ES-I3 (cell line): ENCODE measurements at regions not wholly inside any gene's neighbourhood (a gene's known extent, or its start where the extent isn't known, plus 50 kb on each side); places are given as distances from the start of the nearest gene placed in this dataset.
"Not testable (repeated sequence)": the region's sequence is repeated elsewhere in the genome, so short reads cannot be mapped to it uniquely, and the experiment has no call there.

Source experiments
- H3K36me3 ChIP-seq: 2 replicates; pipeline ENCODE4 v1.6.1; 2013; ENCODE audit warnings: mild to moderate bottlenecking, low read length, control low read depth, moderate library complexity; ENCODE audit not compliant: insufficient read depth
- H3K4me1 ChIP-seq: 2 replicates; pipeline ENCODE4 v1.6.1; 2013; ENCODE audit warnings: mild to moderate bottlenecking, control low read depth, low read length; ENCODE audit not compliant: insufficient read depth
- H3K9ac ChIP-seq: 2 replicates; pipeline ENCODE4 v1.6.1; 2013; ENCODE audit warnings: low read depth, mild to moderate bottlenecking, low read length, moderate library complexity
- H3K9me3 ChIP-seq: 2 replicates; pipeline ENCODE4 v1.6.1; 2013; ENCODE audit warnings: mild to moderate bottlenecking, low read length, moderate library complexity; ENCODE audit not compliant: control insufficient read depth, insufficient read depth

DNA sequence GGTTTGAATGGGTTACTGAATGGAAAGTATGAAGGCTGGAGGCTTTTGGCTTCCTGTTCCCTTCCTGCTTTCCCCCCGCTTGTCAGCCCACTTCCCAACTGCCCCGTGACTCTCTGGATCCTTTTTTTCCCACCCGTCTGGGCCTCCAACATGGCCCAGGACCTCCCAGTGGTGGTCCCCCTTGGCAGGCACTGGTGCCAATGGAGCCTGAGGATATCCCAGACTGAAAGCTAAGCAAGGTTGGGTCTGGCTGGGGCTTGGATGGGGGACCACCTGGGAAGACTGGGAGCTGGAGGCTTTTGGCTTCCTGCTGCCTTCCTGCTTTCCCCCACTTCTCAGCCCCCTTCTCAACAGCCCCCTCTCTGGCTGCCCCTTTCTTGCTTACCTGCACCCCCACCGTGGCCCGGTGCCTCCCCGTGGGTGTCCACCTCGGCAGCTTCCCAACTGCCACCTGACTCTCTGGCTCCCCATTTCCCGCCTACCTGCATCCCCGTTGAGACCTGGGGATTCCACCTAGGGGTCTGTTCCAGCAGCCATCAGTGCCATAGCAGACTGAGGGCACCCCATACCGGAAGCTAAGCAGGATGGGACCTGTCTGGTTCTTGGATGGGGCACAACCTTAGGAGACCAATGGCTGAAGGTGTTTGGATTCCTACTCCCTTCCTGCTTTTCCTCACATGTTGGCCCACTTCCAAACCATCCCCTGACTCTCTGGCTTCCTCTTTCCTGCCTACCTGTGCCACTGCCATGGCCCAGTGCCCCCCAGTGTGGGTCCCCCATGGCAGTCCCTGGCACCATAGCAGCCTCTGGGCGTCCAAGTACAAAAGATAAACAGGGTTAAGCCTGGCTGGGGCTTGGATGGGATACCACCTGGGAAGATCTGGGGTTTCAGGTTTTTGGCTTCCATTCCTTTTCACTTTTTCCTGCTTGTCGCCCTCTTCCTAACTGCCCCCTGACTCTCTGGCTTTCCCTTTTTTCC, 2295.3 kb downstream of the TP53TG3F start:
- Histone ChIP-seq H3K4me1 (no peaks in the 10 kb centered on the region), H3K9me3 (no peaks in the 10 kb centered on the region), H3K36me3 (no peaks in the 10 kb centered on the region), H3K9ac (no peak overlapping the region)

DNA sequence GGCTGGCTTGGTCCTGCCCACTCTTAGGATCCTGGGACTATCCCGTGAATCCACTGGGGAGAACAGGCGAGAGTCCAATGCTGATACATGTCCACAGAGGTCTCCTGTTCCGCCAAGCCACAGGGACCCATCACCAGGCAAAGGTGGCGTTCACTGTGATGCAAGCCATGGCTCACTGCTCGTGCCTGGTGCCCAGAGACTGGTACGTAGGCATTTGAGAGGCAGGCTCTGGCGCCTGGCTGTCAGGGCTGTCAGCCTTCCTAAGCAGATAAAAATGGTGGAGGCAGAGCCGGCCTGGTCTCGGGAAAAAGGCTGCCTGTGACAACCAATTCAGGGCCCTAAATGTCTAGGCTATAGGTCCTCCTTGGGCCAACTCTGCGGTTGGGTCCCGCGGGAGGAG, 2329.0 kb downstream of the TP53TG3F start:
- Histone ChIP-seq H3K4me1 (no peaks in the 10 kb centered on the region), H3K36me3 (no peaks in the 10 kb centered on the region), H3K9ac (no peak overlapping the region), H3K9me3 (peaks cover 2% of the 10 kb centered on the region)

DNA sequence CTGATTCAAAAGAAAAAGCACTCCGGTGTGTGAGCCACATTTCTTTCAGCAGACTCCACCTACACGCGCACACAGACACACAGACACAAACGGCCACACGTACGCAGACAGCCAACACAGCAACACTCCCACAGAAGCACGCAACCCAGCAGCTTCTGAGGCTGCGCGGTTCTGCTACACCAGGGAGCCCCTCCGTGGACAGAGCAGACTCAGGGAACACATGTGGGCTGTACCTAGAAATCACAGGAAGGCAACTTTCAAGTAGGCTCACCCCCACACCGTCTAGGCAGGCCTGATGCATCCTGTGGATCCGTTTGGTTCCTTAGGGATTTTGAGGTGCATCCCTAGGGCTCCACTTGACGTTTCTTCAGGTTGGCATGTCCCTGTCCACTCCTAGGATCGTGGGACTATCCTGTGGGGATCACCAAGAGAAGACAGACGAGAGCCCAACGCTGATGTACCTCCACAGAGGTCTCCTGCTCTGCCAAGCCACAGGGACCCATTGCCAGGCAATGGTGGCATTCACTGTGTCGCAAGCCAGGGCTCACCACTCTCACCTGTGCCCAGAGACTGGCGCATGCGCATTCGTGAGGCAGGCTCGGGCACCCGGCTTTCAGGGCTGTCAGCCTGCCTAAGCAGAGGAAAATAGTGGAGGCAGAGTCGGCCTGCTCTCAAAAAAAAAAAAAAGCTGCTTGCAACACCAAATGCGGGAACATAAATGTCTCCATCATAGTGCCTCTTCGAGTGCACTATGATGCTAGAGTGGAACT, 2333.3 kb downstream of the TP53TG3F start:
- H3K36me3 ChIP-seq = no peaks in the 10 kb centered on the region
- no peak overlapping the region for H3K9ac ChIP-seq
- H3K9me3 ChIP-seq = no peaks in the 10 kb centered on the region
- no peaks in the 10 kb centered on the region for H3K4me1 ChIP-seq

DNA sequence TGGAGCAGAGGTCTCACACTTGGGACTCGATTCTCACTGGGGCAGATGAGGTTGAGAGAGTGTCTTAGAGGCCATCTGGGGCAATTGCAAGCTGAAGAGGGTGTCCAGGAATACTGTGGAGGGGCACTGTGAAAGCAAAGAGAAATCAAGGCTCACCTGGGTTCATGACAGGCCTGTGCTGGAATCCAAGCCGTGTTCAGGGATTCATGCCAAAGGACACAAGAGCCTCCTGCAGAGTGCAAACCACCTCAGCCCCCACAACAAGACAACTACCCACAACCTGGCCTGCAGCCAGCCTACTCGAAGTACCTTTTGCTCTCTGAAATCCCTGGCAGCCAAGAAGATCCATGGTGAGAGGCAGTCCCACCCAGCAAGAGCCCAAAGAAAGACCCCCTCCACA, 2334.2 kb downstream of the TP53TG3F start:
- Histone ChIP-seq H3K36me3 (no peaks in the 10 kb centered on the region), H3K9ac (no peak overlapping the region), H3K4me1 (no peaks in the 10 kb centered on the region), H3K9me3 (no peaks in the 10 kb centered on the region)

DNA sequence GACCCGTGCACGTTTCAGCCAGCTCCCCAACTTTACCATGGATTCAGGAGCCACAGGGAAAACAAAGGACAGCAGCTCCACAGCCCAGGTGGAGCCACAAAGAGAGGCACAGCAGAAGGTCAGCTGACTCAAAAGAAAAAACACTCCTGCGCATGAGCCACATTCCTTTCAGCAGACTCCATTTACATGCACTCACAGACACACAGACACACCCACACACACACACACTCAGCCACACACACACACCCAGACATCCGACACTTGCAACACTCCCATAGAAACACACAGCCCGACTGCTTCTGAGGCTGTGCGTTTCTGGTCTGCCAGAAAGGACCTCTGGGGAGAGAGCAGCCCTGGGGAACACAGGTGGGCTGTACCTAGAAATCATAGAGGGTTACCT, 2335.5 kb downstream of the TP53TG3F start:
- H3K9ac ChIP-seq = no peak overlapping the region
- no peaks in the 10 kb centered on the region for H3K9me3 ChIP-seq
- no peaks in the 10 kb centered on the region for H3K4me1 ChIP-seq
- no peaks in the 10 kb centered on the region for H3K36me3 ChIP-seq

DNA sequence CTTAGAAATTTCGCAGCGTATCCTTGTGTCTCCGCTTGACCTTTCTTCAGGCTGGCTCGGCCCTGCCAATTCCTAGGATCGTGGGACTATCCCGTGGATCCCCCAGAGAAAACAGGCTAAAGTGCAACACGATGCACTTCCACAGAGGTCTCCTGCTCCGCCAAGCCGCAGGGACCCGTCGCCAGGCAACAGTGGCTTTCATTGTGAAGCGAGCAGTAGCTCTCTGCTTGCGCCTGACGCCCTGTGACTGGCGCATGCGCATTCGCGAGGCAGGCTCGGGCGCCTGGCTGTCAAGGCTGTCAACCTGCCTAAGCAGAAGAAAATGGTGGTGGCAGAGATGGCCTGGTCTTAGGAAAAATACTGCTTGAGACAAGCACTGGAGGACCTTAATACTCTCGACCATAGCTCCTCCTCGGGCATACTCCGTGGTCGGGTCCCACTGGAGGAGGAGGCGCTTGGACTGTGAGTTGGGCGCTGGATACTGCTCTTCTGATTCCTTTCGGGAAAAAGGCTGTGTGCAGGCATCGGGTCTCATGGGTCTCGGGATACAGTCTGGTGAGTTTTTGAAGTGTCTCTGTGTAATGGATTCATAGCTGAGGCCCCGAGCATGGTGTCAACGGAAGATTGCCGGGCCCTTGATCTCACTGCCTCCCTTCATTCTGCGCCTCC, 2336.1 kb downstream of the TP53TG3F start:
- Histone ChIP-seq H3K36me3 (no peaks in the 10 kb centered on the region), H3K9ac (no peak overlapping the region), H3K9me3 (no peaks in the 10 kb centered on the region), H3K4me1 (no peaks in the 10 kb centered on the region)

DNA sequence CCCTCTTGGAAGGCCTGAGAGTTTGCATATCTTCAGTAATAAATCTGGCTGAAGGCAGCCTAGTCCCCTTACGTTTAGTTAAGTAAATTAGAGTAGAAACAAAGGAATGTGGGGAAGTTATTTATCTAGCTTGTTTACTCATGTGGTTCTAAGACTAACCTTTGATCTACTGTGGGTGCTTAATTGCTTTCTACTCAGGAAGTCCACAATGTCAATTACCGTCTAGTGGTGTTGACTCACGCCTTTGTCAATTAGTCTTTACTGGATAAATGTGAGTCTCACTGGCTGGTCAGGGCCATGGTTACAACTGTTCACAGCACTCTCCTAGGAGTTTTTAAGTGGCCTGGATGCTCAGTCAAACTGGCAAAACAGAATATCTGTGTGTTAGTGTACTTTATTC, 2338.4 kb downstream of the TP53TG3F start:
- no peaks in the 10 kb centered on the region for H3K4me1 ChIP-seq
- no peak overlapping the region for H3K9ac ChIP-seq
- H3K36me3 ChIP-seq = no peaks in the 10 kb centered on the region
- H3K9me3 ChIP-seq = no peaks in the 10 kb centered on the region

DNA sequence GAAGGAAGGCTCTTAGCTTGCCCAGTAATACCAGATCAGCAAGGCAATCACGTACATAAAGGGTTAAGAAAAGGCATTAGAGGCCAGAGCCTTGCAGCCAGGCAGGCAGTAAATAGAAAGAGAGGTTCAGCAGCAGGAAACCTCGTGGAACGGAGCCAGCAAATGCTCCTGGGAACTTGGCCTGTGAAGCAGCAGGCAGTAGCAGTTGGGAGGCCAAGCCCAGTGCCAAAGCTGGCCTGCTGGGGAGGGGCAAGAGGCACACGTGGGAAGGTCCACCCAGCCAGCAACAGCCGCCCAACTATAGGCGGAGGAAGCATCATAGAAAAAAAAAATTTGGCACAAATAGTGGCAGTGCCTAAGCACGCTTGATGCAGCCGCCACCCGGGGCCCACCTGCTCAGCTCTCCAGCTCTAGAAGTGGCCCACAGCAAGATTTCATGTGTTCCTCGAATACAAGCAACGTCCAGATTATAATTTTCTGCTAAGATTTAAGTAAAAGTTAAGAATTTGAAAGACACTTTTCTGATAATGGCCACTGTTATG, 2339.5 kb downstream of the TP53TG3F start:
- no peaks in the 10 kb centered on the region for H3K4me1 ChIP-seq
- H3K9me3 ChIP-seq = no peaks in the 10 kb centered on the region
- no peaks in the 10 kb centered on the region for H3K36me3 ChIP-seq
- no peak overlapping the region for H3K9ac ChIP-seq

DNA sequence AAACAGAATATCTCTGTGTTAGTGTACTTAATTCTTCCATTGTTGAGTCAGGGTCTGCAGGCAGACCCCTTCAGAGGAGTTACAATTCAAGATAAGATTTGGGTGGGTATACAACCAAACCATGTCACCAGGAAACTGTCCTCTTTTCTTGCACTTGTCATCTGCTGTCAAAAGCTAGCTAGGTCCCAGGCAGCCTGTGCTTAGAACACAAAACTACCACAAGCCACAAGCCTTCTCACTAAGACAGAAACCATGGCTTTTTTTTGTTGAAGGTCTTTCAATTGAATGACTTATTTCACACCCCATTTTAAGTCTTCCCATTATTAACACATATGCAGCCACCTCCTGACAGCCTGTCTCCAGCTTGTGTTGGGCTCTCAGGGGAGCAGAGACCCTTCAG, 2345.1 kb downstream of the TP53TG3F start:
- H3K9ac ChIP-seq, H3K9me3 ChIP-seq, H3K4me1 ChIP-seq, H3K36me3 ChIP-seq: not testable (repeated sequence)

DNA sequence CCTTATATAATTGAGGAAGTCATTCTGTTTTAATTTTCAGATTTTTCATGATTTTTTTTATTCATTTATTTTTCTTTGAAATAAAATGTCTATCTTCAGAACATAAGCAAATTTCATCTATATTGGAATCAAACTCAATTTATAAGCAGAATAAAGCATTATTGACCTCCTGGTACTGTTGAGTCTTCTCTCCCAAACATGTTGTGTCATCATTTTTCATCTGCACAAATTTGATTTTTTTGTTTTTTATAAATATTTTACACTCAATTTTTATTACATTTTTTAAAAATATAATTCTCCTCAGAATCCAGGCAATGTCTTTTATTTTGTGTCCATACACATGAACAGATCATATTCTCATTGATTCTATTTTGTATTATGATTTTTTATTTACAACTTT, 2363.9 kb downstream of the TP53TG3F start:
- Histone ChIP-seq H3K9me3 (no peaks in the 10 kb centered on the region), H3K4me1 (no peaks in the 10 kb centered on the region), H3K9ac (no peak overlapping the region), H3K36me3 (no peaks in the 10 kb centered on the region)

DNA sequence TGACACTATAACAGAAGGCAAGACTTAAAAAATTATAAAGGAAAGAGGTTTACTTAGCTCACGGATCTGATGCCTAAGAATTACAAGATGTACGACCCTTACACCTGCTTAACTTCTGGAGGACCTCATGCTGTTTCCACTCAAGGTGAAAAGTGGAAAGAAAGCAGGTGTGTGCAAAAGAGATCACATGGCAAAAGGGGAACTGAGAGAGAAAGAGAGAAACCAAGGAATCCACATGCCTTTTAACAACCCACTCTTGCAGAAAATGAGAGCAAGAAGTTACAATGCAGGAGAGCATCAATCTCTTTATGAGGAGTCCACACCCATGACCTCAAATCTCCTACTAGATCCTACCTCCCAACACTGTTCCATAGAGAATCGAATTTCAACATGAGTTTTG, 2382.2 kb downstream of the TP53TG3F start:
- no peaks in the 10 kb centered on the region for H3K9me3 ChIP-seq

DNA sequence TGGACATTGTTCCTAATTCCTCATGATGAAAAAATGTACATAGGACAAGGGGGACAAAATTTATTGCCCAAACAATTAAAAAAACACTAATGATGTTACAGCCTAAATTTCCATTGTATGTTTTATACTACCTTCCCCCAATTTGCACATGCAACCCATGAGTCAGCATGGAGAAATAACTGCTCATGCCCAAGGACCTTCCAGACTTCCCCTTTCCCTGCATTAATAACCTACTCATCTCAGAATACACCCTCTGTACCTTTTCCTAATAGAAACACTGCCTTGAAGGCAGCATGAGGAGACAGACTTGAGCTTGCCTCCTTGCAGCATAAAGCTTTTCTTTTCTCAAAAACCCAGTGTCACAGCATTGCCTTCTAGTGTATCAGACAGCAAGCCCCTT, 2402.8 kb downstream of the TP53TG3F start:
- Histone ChIP-seq H3K9me3 (no peaks in the 10 kb centered on the region), H3K4me1 (no peaks in the 10 kb centered on the region), H3K9ac (no peak overlapping the region), H3K36me3 (no peaks in the 10 kb centered on the region)

More for the DNA sequence above, 2382.2 kb downstream of the TP53TG3F start:
- H3K9ac ChIP-seq = no peak overlapping the region
- H3K36me3 ChIP-seq = no peaks in the 10 kb centered on the region
- H3K4me1 ChIP-seq = no peaks in the 10 kb centered on the region

DNA sequence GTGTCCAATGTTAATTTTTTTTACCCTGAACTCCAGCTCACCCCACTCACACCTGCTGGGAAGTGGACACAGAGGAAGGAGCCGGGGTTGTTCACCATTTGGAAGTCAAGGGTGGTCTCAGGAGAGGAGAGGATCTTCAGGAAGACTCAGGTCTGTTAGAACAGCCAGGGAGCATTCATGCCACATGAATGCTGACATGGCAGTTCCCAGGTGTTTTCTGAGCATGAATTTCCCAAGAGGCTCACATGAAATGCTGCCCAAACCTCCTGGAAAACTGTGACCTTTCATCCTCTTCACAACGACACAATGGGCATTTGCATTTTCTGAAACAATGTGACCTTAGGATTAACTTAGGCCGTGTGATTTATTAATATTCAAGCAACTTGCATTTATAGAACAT, 2409.2 kb downstream of the TP53TG3F start:
- no peaks in the 10 kb centered on the region for H3K4me1 ChIP-seq
- H3K36me3 ChIP-seq = no peaks in the 10 kb centered on the region
- H3K9me3 ChIP-seq = no peaks in the 10 kb centered on the region
- H3K9ac ChIP-seq = no peak overlapping the region

DNA sequence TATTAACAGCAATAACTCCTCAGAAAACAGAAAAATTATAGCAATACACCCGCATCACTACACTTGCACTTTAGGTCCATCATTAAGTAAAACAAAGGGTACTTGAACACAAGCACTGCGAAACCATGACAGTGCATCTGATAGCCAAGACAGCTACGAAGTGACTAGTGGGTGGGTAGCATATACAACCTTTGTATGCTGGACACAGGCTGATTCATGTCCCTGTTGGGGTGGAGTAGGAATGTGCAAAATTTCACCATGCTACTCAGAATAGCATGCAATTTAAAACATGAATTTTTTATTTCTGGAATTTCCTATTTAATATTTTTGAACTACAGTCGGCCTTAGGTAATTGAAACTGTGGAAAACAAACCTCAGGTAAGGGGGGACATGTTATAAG, 2414.1 kb downstream of the TP53TG3F start:
- Histone ChIP-seq H3K9me3 (no peaks in the 10 kb centered on the region), H3K4me1 (no peaks in the 10 kb centered on the region), H3K36me3 (no peaks in the 10 kb centered on the region), H3K9ac (no peak overlapping the region)
